CD4-positive, alpha-beta T cell treated with Interleukin-1 beta for 1 hour (primary cell): ENCODE measurements at regions not wholly inside any gene's neighbourhood (a gene's known extent, or its start where the extent isn't known, plus 50 kb on each side); places are given as distances from the start of the nearest gene placed in this dataset.

Source experiments
- DNase-seq, 2 donors: peaks; one replicate each; pipeline ENCODE4 v3.0.0-alpha.2; 2020 to 2022

- DNase-seq = no peak
Observed at GRCh38 chr20:56805313-56805712, 176.2 kb downstream of the TFAP2C start.

DNA sequence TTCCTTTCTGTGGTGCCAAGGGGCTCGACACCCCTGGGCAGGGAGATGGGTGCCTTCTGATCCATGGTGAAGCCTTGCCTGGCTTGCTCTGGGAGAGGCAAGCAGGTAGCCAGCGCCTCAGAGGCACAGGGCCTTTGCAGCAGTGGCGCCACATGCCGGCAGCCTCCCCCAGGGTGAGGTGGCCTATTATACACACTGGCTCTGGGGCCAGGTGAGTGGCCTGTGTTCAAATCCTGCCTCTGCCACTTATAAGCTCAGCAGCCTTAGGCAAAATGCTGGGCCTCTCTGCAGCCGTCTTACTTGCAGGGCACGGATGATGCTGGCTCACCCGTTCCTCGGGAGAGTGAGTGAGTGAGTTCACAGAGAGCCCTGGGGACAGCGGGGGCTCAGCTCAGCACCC, 176.9 kb downstream of the TFAP2C start:
- DNase-seq = no peak

DNA sequence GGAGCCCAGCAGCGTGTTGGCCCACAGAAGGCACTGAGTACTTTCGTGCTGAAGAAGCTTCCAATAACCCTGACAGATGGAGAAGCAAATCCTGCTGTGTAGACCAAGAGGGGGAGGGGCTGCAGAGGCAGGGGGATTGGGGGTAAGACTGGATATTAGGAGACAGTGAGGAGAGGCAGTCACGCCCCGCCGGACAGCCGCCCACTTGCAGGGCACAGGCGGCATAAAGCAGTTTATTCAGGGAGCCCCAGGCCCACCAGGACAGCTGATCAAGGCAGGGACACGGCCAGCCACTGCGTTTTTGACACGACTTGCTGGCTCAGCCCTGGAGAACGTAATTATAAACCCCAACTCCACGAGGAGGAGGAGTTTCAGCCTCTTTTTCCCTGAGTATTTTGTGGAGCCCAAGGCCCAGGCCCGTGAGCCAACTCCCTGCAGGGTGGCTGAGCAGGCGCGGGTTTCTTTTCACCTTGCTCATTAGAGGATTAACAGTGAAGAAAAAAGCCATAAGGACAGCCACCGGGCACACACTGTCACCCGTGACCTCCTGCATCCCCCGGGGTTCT, 177.9 kb downstream of the TFAP2C start:
- no peak for DNase-seq

- no peak for DNase-seq
Observed at GRCh38 chr20:56808117-56808725, 179.1 kb downstream of the TFAP2C start.

DNA sequence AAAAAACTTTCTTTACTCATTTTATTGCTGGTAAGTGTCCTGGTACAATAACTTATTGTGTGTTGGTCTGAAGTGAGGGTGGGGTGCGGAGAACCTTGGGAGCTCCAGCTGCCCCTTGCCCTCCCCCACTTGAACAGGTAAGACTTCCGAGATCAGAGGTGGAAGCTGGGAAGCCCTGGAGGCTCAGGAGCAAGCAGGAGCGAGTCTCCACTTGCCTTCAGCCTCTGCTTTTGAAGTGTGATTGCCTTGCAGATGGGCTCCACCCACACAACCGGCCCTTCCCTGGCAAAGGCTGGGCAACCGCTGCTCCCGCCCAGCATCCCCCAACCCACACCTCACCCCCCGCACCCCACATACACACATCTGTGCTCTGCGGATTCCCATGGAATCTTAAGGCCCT, 179.6 kb downstream of the TFAP2C start:
- DNase-seq = no peak

- no peak for DNase-seq
Observed at GRCh38 chr20:56809668-56810067, 180.6 kb downstream of the TFAP2C start.

GRCh38 chr20:56810141-56810540, 181.0 kb downstream of the TFAP2C start:
- DNase-seq = no peak

- DNase-seq = no peak
Observed at GRCh38 chr20:56815796-56816195, 186.7 kb downstream of the TFAP2C start.

- DNase-seq = no peak
Observed at GRCh38 chr20:56816349-56816748, 187.2 kb downstream of the TFAP2C start.

- DNase-seq = no peak
Observed at GRCh38 chr20:56817780-56818675, 188.9 kb downstream of the TFAP2C start.

GRCh38 chr20:56820984-56821383, 191.9 kb downstream of the TFAP2C start:
- DNase-seq = no peak

GRCh38 chr20:56826306-56826704, 197.2 kb downstream of the TFAP2C start:
- no peak for DNase-seq

DNA sequence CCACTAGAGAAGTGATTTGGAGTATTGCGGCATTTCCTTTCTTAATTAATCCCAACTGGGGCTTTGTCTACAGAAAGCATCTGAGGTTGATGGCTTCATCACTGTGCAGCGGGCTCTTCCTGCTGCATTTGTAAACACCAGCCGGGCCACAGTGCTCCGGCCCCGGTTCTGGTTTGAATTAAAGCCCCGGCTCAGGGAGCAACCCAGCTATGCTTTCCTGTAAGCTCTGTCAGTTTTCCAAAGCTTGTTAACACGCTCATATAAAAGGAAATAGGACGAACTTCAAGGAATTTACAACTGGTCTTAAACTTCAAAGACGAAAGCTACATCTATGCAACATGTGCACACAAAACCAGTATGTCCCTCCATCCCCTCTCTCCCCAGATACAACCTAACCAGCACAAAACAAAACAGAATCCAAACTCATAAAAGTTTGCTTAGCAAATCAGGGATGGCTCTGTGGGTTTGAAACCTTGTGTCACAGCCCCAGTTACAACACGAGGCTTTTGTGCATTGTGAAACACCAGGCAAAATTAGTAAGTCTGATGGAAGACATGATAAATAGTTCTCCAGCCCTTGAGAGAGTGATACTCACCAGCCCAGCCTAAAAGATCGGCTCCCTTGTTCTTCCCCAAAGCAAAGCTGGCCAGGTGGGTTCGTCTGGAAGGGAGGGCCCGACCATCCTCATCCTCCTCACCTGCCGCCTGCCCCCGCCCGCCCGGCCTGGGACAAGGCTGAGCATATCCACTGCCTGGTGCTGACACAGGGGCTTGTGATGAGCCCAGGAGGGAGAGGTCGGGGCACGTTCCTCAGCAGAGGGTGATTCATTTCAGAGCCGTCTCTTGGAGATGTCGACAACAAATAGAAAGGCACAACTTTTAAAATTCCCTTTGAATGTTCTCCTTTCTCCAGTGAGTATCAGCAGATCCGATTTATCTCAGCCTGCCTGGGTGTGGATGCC, 197.9 kb downstream of the TFAP2C start:
- DNase-seq = no peak

DNA sequence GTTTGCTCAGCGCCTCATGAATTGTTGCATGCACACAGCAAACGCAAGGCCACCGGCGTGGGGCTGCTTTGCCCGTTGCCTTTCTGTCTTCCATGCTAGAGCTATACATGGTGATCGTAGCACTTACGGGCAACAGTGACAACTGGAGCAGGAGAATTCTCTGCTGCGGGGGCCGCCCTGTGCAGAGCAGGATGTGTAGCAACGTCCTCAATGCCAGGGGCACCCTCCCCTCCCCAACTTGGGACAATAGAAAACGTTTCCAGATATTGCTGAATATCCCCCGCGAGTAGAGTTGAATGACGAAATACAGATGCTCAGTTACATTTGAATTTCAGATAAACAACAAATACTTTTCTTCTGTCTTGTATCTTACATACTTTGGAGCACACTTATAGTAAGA, 198.7 kb downstream of the TFAP2C start:
- no peak for DNase-seq

DNA sequence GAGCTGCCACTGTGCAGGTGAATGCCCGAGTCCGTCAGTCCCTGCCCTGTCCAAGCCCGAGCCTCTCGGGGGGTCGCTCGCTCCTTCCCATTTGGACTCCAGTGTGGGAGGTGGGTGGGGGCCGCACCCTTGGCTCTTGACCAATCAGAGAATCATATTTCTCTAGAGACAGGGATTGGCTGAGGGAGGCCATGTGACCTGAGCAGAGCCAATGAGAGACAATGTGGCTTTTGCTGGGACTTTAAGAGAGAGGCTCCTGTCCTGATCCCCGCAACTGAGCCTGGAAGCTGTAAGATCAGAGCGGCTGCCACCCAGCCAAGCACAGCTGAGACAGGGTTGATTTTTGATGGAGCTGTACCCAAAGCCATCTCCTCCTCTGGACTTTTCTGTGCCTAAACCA, 199.3 kb downstream of the TFAP2C start:
- DNase-seq = no peak

DNA sequence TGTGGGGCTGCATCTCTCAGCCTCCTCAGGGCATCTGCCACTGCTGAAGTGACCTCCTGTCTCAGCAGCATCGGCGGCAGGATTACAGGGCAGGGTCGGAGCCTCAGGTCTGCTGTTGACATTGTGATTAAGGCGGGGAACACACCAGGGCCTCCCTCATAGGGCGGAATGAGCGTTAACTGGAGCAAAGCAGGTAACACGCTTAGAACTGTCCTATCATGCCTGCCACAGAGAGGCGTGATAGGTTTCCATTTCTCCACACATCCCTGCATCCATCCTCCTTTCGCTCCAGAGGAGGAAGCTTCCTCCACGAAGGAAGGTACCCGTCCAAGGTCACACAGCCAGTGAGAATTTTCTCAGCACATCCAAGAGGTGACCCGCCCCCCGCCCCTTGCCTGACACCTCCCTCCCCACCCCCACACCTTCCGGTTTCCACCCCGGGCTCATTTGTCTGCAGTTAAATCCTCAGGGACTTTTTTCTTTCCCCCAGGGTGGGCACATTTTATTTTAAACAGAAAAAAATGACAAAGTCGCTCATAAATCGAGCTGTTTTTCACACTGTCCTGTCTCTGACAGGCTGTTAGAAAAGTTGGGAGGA, 200.8 kb downstream of the TFAP2C start:
- DNase-seq = no peak

DNA sequence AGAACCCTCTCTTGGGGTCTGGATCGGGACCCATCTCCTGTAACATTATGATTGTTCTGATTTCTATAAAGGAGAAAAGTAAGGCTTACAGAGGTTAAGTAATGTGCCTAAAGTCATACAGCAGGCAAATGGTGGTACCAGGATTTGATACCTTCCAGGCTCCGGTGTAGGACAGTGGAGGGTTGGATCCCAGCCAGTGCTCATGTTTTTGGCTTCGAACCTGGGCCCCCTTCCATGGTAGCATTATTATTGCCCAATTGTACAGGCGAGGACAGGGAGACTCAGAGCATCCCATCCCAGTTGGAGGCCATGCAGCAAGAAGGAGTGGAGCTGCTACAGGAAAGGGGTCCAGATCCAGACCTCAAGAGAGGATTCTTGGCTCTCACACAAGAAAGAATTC, 202.7 kb downstream of the TFAP2C start:
- DNase-seq = no peak

GRCh38 chr20:56833427-56833826, 204.3 kb downstream of the TFAP2C start:
- no peak for DNase-seq

GRCh38 chr20:56835829-56836550, 206.9 kb downstream of the TFAP2C start:
- no peak for DNase-seq

- DNase-seq = no peak
Observed at GRCh38 chr20:56839222-56839621, 210.1 kb downstream of the TFAP2C start.

GRCh38 chr20:56839786-56840185, 210.7 kb downstream of the TFAP2C start:
- DNase-seq = no peak

DNA sequence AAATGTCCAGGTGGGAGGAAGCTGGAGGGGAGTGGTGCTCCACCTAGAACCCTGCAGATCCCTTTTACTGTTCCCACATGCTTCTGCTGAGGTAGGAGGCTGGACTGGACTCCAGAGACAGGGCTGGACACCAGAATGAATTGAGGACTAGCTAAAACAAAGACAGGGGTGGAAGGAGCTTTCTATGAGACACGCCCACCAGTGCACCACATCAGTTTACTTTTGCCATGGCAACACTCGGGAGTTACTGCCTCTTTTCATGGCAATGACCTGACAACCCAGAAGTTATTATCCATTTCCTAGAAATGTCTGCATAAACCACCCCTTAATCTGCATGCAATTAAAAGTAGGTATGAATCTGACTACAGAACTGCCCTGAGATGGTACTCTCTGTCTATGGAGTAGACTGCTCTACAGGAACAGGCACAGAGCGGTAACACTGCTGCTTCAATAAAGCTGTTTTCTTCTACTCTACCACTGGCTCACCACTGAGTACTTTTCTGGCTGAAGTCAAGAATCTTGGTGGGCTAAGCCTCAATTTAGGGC, 211.7 kb downstream of the TFAP2C start:
- DNase-seq = no peak
